Heart left ventricle (tissue), 16 donors: ENCODE measurements at regions not wholly inside any gene's neighbourhood (a gene's known extent, or its start where the extent isn't known, plus 50 kb on each side); places are given as distances from the start of the nearest gene placed in this dataset.

Experiments
- ATAC-seq, 4 donors: fragments of 200-7000 bp; cut with Tn5 transposase; one replicate each; pipeline ENCODE4 v1.9.1; 2020 to 2022; ENCODE audit warnings: moderate library complexity in 4 of 4, mild to moderate bottlenecking in 3 of 4, moderate number of reproducible peaks in 1 of 4
- DNase-seq, 5 donors: peaks; one replicate each; pipeline ENCODE4 v3.0.0-alpha.2; 2020
- H3K27ac ChIP-seq, 12 donors: fragments of 200-600 bp; sonication (generic) in 4 of 12; one replicate each; pipeline versions ENCODE4 v1.5.0 to v1.8.0; 2016 to 2022; ENCODE audit warnings: mild to moderate bottlenecking in 2 of 12
- H3K27me3 ChIP-seq, 9 donors: fragments of 200-600 bp; sonication (generic) in 2 of 9; one replicate each; pipeline versions ENCODE4 v1.5.1 to v1.8.0; 2016 to 2022; ENCODE audit warnings: mild to moderate bottlenecking in 3 of 9
- H3K36me3 ChIP-seq, 9 donors: fragments of 200-600 bp; sonication (generic) in 2 of 9; one replicate each; pipeline versions ENCODE4 v1.5.0 to v1.8.0; 2018 to 2022; ENCODE audit warnings: mild to moderate bottlenecking in 2 of 9
- H3K4me1 ChIP-seq, 12 donors: fragments of 200-600 bp; sonication (generic) in 4 of 12; one replicate each; pipeline versions ENCODE4 v1.5.0 to v1.8.0; 2016 to 2022; ENCODE audit warnings: mild to moderate bottlenecking in 3 of 12
- H3K4me3 ChIP-seq, 12 donors: fragments of 200-600 bp; sonication (generic) in 4 of 12; one replicate each; pipeline versions ENCODE4 v1.5.0 to v1.8.0; 2017 to 2022; ENCODE audit warnings: mild to moderate bottlenecking in 9 of 12, moderate library complexity in 4 of 12
- H3K9me3 ChIP-seq, 12 donors: fragments of 200-600 bp; sonication (generic) in 4 of 12; one replicate each; pipeline versions ENCODE4 v1.5.0 to v1.8.0; 2016 to 2022; ENCODE audit warnings: mild to moderate bottlenecking in 1 of 12
- CTCF ChIP-seq, 12 donors: fragments of 200-600 bp; sonication (generic) in 4 of 12; IDR thresholded peaks; one replicate each; pipeline versions ENCODE4 v1.5.0 to v1.8.0; 2018 to 2022; ENCODE audit warnings: antibody characterized with exemption in 12 of 12, mild to moderate bottlenecking in 5 of 12
- POLR2A ChIP-seq, 2 donors: fragments of 450-650 bp; IDR thresholded peaks; one replicate each; pipeline ENCODE4 v1.6.1; 2017; ENCODE audit warnings: antibody characterized with exemption in 2 of 2, mild to moderate bottlenecking in 2 of 2, moderate library complexity in 2 of 2
- WGBS, 4 donors: extraction: QIAGEN DNeasy Blood & Tissue Kit in 2 of 4; methylation state at CpG; one replicate each; pipeline versions ENCODE4 v1.1.5 to v1.1.7; 2013 to 2018; 5-methylcytosine and 5-hydroxymethylcytosine counted together
- intact Hi-C, 10 donors: fragments of 100-400 bp; cut with DNase I; formaldehyde crosslinking; loops; one replicate each; pipeline versions ENCODE4 v1.11.1 to v1.14.2; 2022
- donor health status: ischemic (EF 13 %, LVEDD 7.1; RV severe dilation, severe dysfunction).
- donor health status: healthy with polysubstance abuse.
- donor health status: DM: no; HTN: yes; CAD: no.
- donor health status: DM: no; HTN: no; CAD: no.
- donor health status: ischemic (EF 25% LVEDD 6.9; RV normal size, moderate dysfunction).
- donor health status: ischemic (EF 25% LVEDD 5.7; RV mildly dilated, moderate dysfunction).
- donor health status: healthy.
- donor health status: DM: yes; HTN: yes; CAD: no.
- donor health status: ischemic (EF 35%, LVEDD 5.7; RV mildly dilated, moderate dysfunction).
- donor health status: nonischemic (EF 11% LVEDD 7.7; RV severe dilation, severe dysfunction).
- donor health status: DM: yes; HTN: yes; CAD: no.
- donor health status: PGD.
- donor health status: ischemic (EF 29% LVEDD 5.4; RV normal size, mild dysfunction).
- donor health status: nonischemic (EF 23%, LVEDD 6.1; RV moderate dilation, normal function).

GRCh38 chr2:223357076-223357475, 245.1 kb downstream of the SCG2 start:
- WGBS, 4 donors: 9 to 38% (median 29%) methylated on average over 1 of the region's 1 CpG
- DNase-seq: no peak
- TF ChIP-seq POLR2A (IDR thresholded peaks at IDR 0.05) (no peak), CTCF (IDR thresholded peaks at IDR 0.05) (no peak)
- Histone ChIP-seq H3K4me3 (no peak overlapping the region), H3K9me3 (peaks cover 0 to 24% (median 0%) of the 10 kb centered on the region in 12 donors), H3K36me3 (no peaks in the 10 kb centered on the region), H3K4me1 (no peaks in the 10 kb centered on the region), H3K27me3 (no peaks in the 10 kb centered on the region), H3K27ac (no peak overlapping the region)
- no peak for ATAC-seq
- intact Hi-C loops: no loop called here

DNA sequence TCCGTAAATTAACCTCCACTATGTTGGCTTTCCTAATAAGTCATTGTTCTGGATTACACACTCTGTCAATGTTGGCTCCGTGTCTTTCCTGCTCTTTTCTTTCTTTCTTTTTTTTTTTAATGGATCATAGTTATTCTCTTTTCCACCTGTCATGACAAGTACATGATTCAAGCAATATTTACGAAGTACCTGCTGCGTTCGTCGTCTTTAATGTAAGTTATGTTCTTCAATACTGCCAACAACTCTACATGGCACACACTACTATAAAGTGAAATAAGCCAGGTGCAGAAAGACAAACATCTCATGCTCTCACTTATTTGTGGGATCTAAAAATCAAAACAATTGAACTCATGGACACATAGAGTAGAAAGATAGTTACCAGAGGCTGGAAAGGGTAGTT, 239.1 kb downstream of the SCG2 start:
- 83 to 92% (median 90%) methylated on average over 6 of the region's 6 CpGs for WGBS, 4 donors
- H3K4me3 ChIP-seq: no peak overlapping the region
- no peaks in the 10 kb centered on the region for H3K9me3 ChIP-seq
- no peaks in the 10 kb centered on the region for H3K4me1 ChIP-seq
- ATAC-seq (no peak), DNase-seq (no peak)
- no peaks in the 10 kb centered on the region for H3K27me3 ChIP-seq
- no peak overlapping the region for H3K27ac ChIP-seq
- H3K36me3 ChIP-seq: no peaks in the 10 kb centered on the region
- TF ChIP-seq CTCF (IDR thresholded peaks at IDR 0.05) (no peak), POLR2A (IDR thresholded peaks at IDR 0.05) (no peak)
- intact Hi-C loops: no loop called here

DNA sequence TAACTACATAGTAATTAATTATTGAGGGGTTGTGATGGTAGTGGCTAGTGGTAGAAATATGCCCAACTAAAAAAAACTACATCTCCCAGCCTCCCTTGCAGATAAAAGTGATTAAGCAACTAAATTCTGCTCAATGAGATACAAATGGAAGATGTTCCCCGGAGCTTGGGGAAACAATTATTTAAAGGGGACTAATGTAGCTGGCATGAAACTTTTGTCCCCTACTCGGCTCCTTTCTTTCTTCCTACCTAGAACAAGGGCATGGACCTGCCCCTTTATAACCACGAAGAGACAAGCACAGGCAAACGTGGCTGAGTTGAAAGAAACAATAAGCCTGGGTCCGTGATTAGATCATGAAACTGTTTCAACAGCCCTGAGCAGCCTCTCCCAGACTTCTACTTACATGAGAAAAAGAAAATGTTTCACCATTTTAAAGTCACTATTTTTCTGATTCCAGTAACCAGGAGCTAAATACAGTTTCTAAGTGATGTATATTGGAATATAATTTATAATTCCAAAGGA, 236.9 kb downstream of the SCG2 start:
- DNase-seq (no peak), ATAC-seq (no peak)
- H3K27ac ChIP-seq: no peak overlapping the region
- H3K4me3 ChIP-seq: no peak overlapping the region
- no peak for TF ChIP-seq CTCF (IDR thresholded peaks at IDR 0.05)
- no peak for TF ChIP-seq POLR2A (IDR thresholded peaks at IDR 0.05)
- H3K27me3 ChIP-seq: no peaks in the 10 kb centered on the region
- H3K9me3 ChIP-seq: no peaks in the 10 kb centered on the region
- no peaks in the 10 kb centered on the region for H3K36me3 ChIP-seq
- intact Hi-C loops: no loop called here
- 40 to 56% (median 53%) methylated on average over 5 of the region's 5 CpGs for WGBS, 4 donors
- H3K4me1 ChIP-seq: no peaks in the 10 kb centered on the region

GRCh38 chr2:223366566-223366965, 235.6 kb downstream of the SCG2 start:
- TF ChIP-seq POLR2A (IDR thresholded peaks at IDR 0.05) (no peak), CTCF (IDR thresholded peaks at IDR 0.05) (no peak)
- no peak overlapping the region for H3K4me3 ChIP-seq
- 71 to 83% (median 76%) methylated on average over 5 of the region's 5 CpGs for WGBS, 4 donors
- no peaks in the 10 kb centered on the region for H3K9me3 ChIP-seq
- no peak overlapping the region for H3K27ac ChIP-seq
- H3K36me3 ChIP-seq: no peaks in the 10 kb centered on the region
- DNase-seq (no peak), ATAC-seq (no peak)
- H3K27me3 ChIP-seq: no peaks in the 10 kb centered on the region
- intact Hi-C loops: no loop called here
- no peaks in the 10 kb centered on the region for H3K4me1 ChIP-seq
